ENCODE measurements at regions not wholly inside any gene's neighbourhood (a gene's known extent, or its start where the extent isn't known, plus 50 kb on each side); places are given as distances from the start of the nearest gene placed in this dataset.

DNA sequence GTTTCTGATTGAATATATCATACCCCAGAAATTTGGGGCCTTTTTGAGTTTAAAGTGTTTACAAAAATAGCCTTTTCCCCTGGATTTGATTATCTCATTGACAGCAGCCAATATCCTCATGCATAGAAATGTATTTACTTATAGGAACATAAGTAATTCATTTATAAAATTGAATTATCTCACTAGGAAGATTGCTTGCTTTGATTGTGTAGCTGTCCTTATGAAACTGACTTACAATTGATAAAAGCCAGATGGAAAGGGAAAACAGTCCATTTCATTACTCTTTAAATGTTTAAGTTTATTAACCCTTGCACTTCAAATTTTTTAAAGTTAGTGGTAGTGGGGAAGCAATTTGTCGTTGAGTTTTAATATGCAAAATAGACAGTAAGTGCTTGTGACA, 310.2 kb upstream of the TBX22 start:
- DNase-seq, result no peak
- Histone ChIP-seq H3K4me3 (no peak overlapping the region), H3K27me3 (no peaks in the 10 kb centered on the region), H3K4me1 (no peaks in the 10 kb centered on the region), H3K36me3 (no peaks in the 10 kb centered on the region), H3K9me3 (no peaks in the 10 kb centered on the region), H3K27ac (no peak overlapping the region)
- TF ChIP-seq POLR2AphosphoS5 (IDR thresholded peaks at IDR 0.05), result no peak
- no peak for TF ChIP-seq EP300 (IDR thresholded peaks at IDR 0.05)
- no peak for TF ChIP-seq CTCF (IDR thresholded peaks at IDR 0.05)
- no peak for TF ChIP-seq POLR2A (IDR thresholded peaks at IDR 0.05)
- WGBS, 2 donors, result 56 to 63% methylated on average over 1 of the region's 1 CpG
- ATAC-seq (ENCODE audit: low FRiP score in 2 of 2), result no peak

- no peaks in the 10 kb centered on the region for H3K27me3 ChIP-seq
- no peaks in the 10 kb centered on the region for H3K4me1 ChIP-seq
- H3K4me3 ChIP-seq, result no peak overlapping the region
- no peaks in the 10 kb centered on the region for H3K36me3 ChIP-seq
- no peak for DNase-seq
- no peak for TF ChIP-seq POLR2A (IDR thresholded peaks at IDR 0.05)
- TF ChIP-seq EP300 (IDR thresholded peaks at IDR 0.05), result no peak
- no peak for TF ChIP-seq CTCF (IDR thresholded peaks at IDR 0.05)
- no peak for TF ChIP-seq POLR2AphosphoS5 (IDR thresholded peaks at IDR 0.05)
- H3K9me3 ChIP-seq, result no peaks in the 10 kb centered on the region
- no peak overlapping the region for H3K27ac ChIP-seq
- no peak for ATAC-seq (ENCODE audit: low FRiP score in 2 of 2)
These were observed 306.0 kb upstream of the TBX22 start for GRCh38 chrX:79708581-79708980.

GRCh38 chrX:79715448-79715847, 299.1 kb upstream of the TBX22 start:
- no peak for TF ChIP-seq EP300 (IDR thresholded peaks at IDR 0.05)
- Histone ChIP-seq H3K4me1 (no peaks in the 10 kb centered on the region), H3K36me3 (no peaks in the 10 kb centered on the region), H3K27ac (no peak overlapping the region), H3K4me3 (no peak overlapping the region), H3K9me3 (no peaks in the 10 kb centered on the region), H3K27me3 (no peaks in the 10 kb centered on the region)
- no peak for ATAC-seq (ENCODE audit: low FRiP score in 2 of 2)
- DNase-seq, result no peak

DNA sequence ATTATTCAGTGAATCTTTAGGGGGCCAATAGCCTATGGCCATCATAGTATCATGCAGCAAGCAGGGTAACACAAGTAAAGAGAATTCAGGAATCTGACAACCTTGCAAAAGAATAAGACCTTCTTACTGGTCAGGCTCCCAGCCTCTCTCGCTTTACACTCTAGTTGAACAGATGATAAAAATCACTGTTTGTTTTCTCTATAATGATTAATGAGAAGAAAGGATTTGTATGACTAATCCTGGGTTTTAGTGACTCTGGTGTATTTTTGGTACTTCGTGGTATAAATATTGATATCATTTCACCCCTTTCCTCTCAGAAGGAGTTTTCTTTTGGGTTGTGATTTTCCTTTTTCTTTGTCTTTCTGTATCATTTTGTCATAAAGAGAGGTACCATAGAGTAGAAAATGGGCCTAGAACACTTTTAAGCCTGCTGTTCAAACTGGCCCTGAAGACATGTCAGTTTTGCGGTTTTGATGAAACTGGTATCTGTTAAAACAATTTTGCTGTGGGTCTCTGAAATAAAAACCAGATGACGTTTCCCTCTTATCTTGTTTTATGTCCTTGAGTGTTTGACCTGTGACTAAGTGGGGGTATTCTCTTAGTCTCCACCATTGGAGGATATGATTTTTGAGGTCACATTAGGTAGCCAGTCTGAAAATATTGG, 294.9 kb upstream of the TBX22 start:
- H3K4me1 ChIP-seq, result no peaks in the 10 kb centered on the region
- 61 to 63% methylated on average over 4 of the region's 4 CpGs for WGBS, 2 donors
- DNase-seq (no peak), ATAC-seq (ENCODE audit: low FRiP score in 2 of 2) (no peak)
- no peak for TF ChIP-seq EP300 (IDR thresholded peaks at IDR 0.05)
- TF ChIP-seq POLR2AphosphoS5 (IDR thresholded peaks at IDR 0.05), result no peak
- TF ChIP-seq CTCF (IDR thresholded peaks at IDR 0.05), result no peak
- no peak for TF ChIP-seq POLR2A (IDR thresholded peaks at IDR 0.05)
- no peaks in the 10 kb centered on the region for H3K9me3 ChIP-seq
- no peak overlapping the region for H3K27ac ChIP-seq
- H3K36me3 ChIP-seq, result no peaks in the 10 kb centered on the region
- H3K4me3 ChIP-seq, result no peak overlapping the region
- no peaks in the 10 kb centered on the region for H3K27me3 ChIP-seq

GRCh38 chrX:79721234-79721633, 293.3 kb upstream of the TBX22 start:
- peak in 1 of 2 donors; percentile 28 for DNase-seq
- 32 to 34% methylated on average over 3 of the region's 3 CpGs for WGBS, 2 donors
- no peak for ATAC-seq (ENCODE audit: low FRiP score in 2 of 2)

More at GRCh38 chrX:79721234-79721633, 293.3 kb upstream of the TBX22 start:
- H3K27me3 ChIP-seq, result no peaks in the 10 kb centered on the region
- no peak overlapping the region for H3K4me3 ChIP-seq
- no peaks in the 10 kb centered on the region for H3K9me3 ChIP-seq
- H3K4me1 ChIP-seq, result no peaks in the 10 kb centered on the region
- TF ChIP-seq CTCF (IDR thresholded peaks at IDR 0.05), result no peak
- TF ChIP-seq POLR2A (IDR thresholded peaks at IDR 0.05), result no peak
- TF ChIP-seq EP300 (IDR thresholded peaks at IDR 0.05), result no peak
- no peak for TF ChIP-seq POLR2AphosphoS5 (IDR thresholded peaks at IDR 0.05)
- H3K36me3 ChIP-seq, result no peaks in the 10 kb centered on the region
- no peak overlapping the region for H3K27ac ChIP-seq

Measured in upper lobe of left lung (tissue), 6 donors.